EH (cell line): ENCODE measurements at regions not wholly inside any gene's neighbourhood (a gene's known extent, or its start where the extent isn't known, plus 50 kb on each side); places are given as distances from the start of the nearest gene placed in this dataset.
"Not testable (repeated sequence)": the region's sequence is repeated elsewhere in the genome, so short reads cannot be mapped to it uniquely, and the experiment has no call there.

Experiments
- DNase-seq: peaks from one replicate; pipeline ENCODE4 v3.0.0-alpha.2; 2015; ENCODE audit warnings: low read depth

DNA sequence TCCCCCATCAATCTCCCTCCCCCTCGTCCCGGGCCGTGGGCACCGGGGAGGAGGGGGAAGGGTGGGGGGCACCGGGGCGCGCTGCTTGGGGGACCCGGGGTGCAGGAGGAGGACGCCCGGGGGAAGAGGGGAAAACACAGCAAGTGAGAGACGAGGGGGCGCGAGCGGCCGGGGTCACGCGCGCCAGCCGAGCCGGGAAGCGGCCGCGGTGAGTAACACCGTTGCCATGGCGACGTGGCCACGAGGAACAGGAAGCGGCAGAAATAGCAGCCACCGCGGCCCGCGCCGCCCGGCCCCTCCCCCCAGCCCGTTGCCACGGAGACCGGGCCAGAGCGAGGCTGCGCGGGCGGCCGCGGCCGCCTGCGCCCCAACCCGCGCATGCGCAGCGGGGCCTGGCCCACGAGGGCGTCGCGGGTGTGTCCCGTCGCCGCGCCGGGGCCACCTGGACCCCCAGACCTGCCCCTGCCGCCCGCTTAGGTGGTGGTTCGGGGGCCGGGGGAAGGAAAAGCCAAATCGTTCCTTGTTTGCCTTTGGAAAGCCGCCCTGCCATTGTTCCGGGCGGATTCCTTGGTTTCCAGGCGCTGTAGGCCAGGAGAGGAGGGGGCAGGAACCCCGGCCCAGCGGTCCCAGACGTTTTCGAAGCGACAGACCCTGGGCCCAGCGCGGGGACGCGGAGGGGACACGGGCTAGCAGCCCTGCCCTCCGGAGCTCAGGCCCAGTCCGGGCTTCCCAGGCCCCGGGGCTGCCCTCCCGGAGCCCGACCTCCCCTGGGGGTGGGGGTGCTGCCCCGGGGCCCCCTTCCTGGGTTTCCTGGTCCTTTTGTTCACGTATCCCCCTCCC is 207.1 kb downstream of the C9orf50 start:
- DNase-seq, result peak; percentile 97

DNA sequence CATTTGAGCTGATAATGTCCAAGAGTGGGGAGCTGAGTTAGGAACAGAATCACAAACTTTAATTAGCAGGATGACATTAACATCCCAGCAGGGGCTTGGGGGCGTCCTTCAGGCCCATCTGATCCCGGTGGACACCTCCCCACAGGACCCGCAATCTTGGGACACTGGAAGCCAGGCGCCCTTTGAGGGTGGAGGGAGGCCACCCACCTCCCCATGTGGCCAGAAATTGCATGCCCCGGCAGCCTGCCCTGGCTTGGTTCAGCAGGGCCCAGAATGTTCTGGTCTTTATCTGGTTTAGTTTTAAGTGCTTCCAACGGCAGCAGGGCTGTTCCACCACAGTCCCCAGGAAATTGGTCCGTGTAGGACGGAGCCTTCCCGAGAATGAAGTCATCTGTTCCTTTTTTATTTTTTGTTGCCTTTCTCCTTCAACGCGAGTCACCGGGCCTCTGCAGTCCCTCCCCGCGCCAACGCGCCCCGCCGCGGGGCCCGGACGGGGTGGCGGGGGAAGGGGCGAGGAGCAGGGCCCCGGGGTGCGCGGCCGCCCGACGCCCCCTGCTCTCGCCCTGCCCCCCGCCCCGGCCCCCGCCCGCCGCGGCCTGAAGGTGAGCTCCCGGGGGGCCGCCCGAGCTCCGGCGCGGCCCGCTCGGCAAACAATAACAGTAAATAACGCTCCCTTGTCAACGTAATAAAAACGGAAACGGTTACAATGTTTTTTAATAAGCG is 207.9 kb downstream of the C9orf50 start:
- DNase-seq, result peak; percentile 89

DNA sequence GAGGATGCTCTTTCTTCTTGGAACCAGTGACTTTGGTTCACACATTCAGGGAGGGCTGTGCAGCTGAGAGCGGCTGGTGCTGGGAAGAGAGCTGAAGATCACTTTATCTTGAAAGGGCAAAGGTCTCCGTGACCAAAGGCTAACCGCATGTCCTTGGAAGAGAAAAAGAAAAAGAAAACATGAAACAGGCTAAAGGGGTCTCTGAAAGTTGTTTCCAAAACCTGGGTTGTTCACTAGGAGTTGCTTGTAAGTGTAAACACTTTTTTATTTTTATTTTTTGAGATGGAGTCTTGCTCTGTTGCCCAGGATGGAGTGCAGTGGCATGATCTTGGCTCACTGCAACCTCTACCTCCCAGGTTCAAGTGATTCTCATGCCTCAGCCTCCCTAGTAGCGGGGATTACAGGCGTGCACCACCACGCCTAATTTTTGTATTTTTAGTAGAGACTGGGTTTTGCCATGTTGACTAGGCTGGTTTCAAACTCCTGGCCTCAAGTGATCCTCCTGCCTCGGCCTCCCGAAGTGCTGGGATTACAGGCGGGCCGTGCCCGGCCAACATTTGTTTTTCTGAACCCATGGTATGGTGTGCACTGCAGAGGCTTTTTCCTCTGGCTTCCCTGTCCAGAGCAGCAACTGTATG is 208.6 kb downstream of the C9orf50 start:
- not testable (repeated sequence) for DNase-seq

- no peak for DNase-seq
Measured at GRCh38 chr9:129411501-129412175, 209.3 kb downstream of the C9orf50 start.

DNA sequence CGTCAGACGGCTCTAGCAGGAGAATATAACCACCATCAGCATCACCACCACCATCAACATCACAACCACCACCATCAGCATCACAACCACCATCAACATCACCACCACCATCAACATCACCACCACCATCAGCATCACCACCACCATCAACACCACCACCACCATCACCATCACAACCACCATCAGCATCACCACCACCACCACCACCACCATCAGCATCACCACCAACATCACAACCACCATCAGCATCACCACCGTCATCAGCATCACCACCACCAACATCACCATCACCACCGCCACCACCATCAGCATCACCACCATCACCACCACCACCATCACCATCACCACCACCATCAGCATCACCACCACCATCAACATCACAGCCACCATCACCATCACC is 210.7 kb downstream of the C9orf50 start:
- no peak for DNase-seq

DNA sequence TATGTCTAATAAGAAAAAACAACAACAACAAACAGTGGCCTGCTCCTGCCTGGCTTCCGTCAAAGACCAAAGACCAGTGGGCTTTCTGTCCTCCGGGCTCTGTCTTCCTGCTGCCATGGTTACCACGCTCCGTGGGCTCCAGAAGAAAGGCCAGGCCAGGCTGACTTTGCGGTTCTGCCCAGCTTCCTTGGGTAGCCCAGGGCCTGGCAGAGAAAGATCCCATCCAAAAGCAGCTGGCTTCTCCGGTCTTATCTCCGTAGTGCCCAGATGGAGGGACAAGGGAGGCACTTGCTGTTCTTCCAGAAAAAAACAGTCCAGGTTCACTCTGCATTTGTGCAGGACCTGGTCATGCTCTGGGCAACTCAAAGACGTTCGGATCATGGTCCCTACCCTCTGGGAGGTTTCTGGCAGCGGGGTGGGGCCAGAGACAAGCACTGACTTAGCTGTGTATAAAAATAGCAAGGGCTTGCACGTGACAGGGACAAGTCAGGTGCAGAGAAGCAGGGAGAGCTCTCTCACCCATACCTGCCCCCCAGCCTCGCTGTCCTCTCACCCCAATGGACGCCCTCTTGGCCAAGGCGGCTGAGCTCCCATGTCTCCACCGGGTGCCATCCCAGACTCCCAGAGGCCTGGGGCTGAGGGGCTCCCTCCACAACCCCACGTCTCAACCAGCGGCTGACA is 212.2 kb downstream of the C9orf50 start:
- DNase-seq, result no peak

DNA sequence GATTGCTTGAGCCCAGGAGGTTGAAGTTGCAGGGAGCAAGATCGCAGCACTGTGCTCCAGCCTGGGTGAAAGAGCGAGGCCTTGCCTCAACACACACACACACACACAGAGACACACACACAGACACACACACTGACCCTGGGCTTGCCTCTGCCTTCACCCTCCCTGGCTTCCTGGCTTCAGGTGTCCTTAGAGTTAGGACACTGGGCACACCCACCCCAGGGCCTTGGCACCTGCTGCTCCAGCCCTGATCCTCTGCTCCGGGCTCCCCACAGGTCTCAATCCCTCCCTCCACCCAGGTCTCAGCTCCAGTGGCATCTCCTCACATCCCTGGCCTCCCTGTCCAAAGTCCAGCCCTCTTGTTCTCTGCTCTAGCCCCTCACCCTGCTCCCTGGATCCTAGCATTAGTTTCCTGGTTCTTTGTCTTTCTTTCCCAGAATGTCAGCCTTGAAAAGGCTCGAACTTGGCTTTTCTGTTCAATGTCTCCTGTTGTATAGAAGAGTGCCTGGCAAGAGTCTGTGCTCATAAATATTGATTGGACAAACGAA is 212.9 kb downstream of the C9orf50 start:
- no peak for DNase-seq

DNA sequence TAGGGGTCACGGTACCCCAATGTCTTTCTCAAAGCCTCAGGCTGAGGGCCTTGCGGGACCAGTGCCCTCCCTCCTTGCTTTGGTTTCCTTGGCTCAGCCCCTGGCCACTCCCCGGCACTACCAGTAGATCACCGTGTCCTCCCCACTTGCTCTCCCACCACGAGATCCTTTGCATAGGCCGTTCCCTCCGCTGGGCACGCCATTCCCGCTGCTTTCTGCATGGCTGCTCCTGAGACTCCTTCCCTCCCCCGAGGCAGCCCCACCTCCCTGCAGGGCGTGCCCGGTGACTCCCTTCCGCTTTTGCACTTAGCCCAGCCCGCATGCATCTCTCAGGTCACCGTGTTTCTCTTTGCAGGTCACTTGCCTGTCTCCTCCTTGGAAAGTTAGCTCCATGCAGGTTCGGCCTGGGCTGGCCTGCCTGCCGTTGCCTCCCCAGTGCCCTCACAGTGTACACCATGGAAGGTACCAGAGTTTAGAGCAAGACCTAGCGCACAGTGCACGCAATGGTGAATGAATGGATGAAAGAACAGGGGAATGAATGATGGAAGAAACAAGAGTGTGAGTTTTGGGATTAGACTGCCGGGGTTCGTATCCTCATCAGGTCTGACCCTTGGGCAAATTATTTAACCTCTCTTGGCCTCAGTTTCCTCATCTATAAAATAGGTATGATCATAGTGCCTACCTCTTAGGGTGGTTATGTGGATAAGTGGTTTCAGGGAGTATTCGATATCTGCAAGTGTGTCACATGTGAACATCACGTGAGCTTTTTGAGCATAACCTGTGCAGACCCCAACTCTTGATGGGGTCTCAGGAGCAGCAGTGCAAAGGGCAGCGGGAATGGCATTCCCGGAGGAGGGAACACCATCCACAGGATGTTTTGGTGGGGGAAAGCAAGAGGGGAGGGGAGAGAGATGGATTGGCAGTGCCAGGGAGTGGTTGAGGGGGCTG is 214.3 kb downstream of the C9orf50 start:
- DNase-seq, result no peak

GRCh38 chr9:129405827-129406213 is 215.1 kb downstream of the C9orf50 start:
- no peak for DNase-seq

- peak; percentile 78 for DNase-seq
Measured at GRCh38 chr9:129405089-129405826, 215.6 kb downstream of the C9orf50 start.

DNA sequence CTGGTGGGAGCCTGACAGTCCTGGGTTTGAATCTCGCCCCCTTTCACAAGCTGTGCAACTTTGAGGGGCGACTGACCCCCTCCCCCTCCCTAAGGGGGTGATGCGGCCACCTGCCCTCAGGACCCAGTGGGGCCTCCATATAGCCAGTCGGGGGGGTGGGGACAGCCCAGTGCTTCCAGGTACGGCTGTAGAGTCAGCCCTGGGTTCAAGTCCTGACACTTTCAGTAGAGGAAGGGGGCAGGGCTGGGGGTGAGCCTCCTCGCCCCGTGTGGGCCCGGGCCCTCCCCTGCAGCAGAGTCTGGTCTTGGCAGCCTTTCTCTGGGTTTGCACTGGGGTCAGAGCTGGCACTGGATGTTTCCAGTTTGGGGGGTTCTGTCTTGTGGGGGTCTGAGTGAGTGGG is 216.3 kb downstream of the C9orf50 start:
- no peak for DNase-seq

DNA sequence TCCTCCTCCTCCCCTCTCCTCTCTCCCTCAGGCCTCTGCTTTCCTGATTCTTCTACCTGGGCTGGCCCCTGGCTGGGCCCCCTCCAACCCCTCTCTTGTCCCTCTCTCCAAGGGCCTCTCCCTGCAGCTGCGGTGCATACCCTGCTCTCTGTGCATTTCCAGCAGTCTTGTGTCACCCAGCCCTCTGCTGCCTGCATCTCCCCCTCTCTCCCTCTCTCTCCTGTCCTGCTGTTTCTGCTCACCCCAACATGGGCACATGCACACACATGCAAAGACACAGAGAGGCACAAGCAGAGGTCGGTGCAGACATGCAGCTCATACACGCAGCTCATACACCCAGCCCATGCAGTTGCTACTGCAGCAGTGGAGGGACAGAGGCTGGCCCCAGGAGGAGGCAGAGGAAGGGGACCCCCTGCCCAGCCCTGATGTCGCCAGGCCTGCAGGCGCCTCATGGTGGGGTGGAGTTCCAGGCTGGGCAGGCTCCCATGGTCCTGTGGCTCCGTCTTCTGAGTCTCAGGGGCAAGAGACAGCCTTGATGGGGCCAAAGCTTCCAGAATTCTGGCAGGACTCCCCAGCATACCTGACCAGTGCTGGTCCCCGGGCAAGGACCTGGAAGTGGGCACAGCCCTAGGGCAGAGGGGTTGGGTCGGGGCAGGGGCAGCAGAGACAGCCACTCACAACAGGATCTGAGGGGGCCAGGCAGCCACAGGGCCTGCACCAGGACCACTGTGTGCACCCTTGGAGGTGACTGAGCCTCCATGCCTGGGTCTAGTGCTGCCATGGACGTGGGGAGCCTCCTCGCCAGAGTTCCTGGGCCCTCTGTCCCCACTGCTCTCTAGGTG is 216.9 kb downstream of the C9orf50 start:
- DNase-seq, result no peak

DNA sequence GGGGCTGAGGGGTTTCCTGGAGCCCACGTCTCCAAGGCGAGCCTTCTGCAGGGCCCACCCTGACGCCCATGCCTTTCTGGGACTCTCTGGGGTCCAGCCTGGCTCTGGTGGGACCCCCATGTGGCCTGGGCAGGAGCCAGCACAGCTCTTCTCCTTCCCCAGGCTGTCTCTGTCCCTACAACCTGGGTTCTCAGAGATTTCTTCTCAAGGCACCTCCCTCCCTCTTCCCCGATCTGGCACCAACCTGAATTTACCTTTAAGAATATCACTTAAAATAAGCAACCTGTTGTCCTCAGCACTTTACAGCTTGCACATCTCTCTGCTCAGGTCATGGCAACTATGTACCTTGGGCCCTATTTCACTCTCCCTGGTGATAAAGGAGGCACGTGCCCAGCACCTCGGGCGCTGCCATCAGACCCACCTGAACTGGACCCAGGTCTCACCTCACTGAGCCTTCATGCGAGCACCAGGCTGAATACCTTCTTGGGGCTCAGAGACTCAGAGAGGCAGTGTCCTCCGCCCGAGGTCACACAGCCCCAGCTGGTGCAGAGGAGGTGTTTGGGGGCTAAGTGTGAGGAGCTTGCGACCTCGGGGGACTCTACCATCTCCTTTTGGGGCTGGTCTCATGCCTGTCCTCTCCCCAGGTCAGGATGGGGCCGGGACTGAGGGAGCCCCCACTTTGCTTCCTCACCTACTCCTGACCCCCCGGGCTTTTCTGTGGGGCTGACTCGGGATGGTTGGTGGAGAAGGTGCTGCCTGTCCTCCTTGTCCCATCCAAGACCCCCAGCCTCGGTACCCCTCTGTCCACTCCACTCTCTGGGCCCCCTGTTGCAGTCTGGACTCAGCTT is 217.7 kb downstream of the C9orf50 start:
- no peak for DNase-seq

DNA sequence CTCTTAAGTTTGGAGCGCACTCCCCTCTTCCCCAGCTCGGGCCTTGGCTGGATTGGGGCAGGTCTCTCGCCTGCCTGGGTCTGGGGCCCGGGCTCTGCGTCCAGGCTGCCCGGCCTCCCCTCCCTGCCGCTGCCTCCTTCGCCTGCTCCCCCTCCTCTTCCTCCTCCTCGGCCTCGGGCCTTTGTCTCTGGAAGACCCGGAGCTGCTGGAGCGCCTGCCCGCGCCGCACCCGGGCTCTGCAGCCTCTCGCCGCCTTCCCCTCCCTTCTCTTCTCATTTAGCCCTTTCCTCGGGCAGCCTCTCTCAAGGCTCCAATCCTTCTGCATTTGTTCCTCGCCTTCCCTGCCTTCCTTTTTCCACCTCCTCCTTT is 218.5 kb downstream of the C9orf50 start:
- DNase-seq, result peak; percentile 9

- DNase-seq, result peak; percentile 51
Measured at GRCh38 chr9:129401623-129402370, 219.1 kb downstream of the C9orf50 start.

- DNase-seq, result no peak
Measured at GRCh38 chr9:129400971-129401622, 219.8 kb downstream of the C9orf50 start.
